ENCODE measurements at regions not wholly inside any gene's neighbourhood (a gene's known extent, or its start where the extent isn't known, plus 50 kb on each side); places are given as distances from the start of the nearest gene placed in this dataset.
"Not testable (repeated sequence)": the region's sequence is repeated elsewhere in the genome, so short reads cannot be mapped to it uniquely, and the experiment has no call there.

GRCh38 chr16:10312784-10313724 is 72.8 kb upstream of the ATF7IP2 start:
- intact Hi-C loops (cut with micrococcal nuclease), result no loop called here

- intact Hi-C loops (cut with micrococcal nuclease), result loop anchor here (1.0 kb wide), 2 partner anchors 195 to 423 kb away; no protein-coding TSS in a partner anchor
Measured at GRCh38 chr16:10314317-10314716, 71.5 kb upstream of the ATF7IP2 start.

GRCh38 chr16:10314811-10315210 is 71.0 kb upstream of the ATF7IP2 start:
- intact Hi-C loops (cut with micrococcal nuclease), result loop anchor here (1.0 kb wide), 2 partner anchors 194 to 422 kb away; no protein-coding TSS in a partner anchor

GRCh38 chr16:10317425-10318001 is 68.3 kb upstream of the ATF7IP2 start:
- intact Hi-C loops (cut with micrococcal nuclease), result no loop called here

GRCh38 chr16:10318798-10319500 is 66.9 kb upstream of the ATF7IP2 start:
- intact Hi-C loops (cut with micrococcal nuclease), result no loop called here

- intact Hi-C loops (cut with micrococcal nuclease), result loop anchor here (5.0 kb wide), 1 partner anchor 561 kb away; no protein-coding TSS in a partner anchor
Measured at GRCh38 chr16:10321407-10322387, 64.2 kb upstream of the ATF7IP2 start.

GRCh38 chr16:10322723-10323527 is 62.9 kb upstream of the ATF7IP2 start:
- intact Hi-C loops (cut with micrococcal nuclease), result loop anchor here (5.0 kb wide), 1 partner anchor 559 kb away; no protein-coding TSS in a partner anchor

GRCh38 chr16:10323528-10323869 is 62.4 kb upstream of the ATF7IP2 start:
- intact Hi-C loops (cut with micrococcal nuclease), result loop anchor here (5.0 kb wide), 1 partner anchor 559 kb away; no protein-coding TSS in a partner anchor

GRCh38 chr16:10324210-10324609 is 61.7 kb upstream of the ATF7IP2 start:
- intact Hi-C loops (cut with micrococcal nuclease), result loop anchor here (5.0 kb wide), 1 partner anchor 558 kb away; no protein-coding TSS in a partner anchor

- intact Hi-C loops (cut with micrococcal nuclease), result no loop called here
Measured at GRCh38 chr16:10325783-10326543, 59.9 kb upstream of the ATF7IP2 start.

- intact Hi-C loops (cut with micrococcal nuclease), result no loop called here
Measured at GRCh38 chr16:10326647-10327046, 59.2 kb upstream of the ATF7IP2 start.

GRCh38 chr16:10328291-10328690 is 57.6 kb upstream of the ATF7IP2 start:
- intact Hi-C loops (cut with micrococcal nuclease), result not testable (repeated sequence)

- intact Hi-C loops (cut with micrococcal nuclease), result no loop called here
Measured at GRCh38 chr16:10332241-10332640, 53.6 kb upstream of the ATF7IP2 start.

- intact Hi-C loops (cut with micrococcal nuclease), result no loop called here
Measured at GRCh38 chr16:10332775-10333174, 53.1 kb upstream of the ATF7IP2 start.

- intact Hi-C loops (cut with micrococcal nuclease), result no loop called here
Measured at GRCh38 chr16:10333321-10334032, 52.4 kb upstream of the ATF7IP2 start.

GRCh38 chr16:10335681-10336080 is 50.2 kb upstream of the ATF7IP2 start:
- intact Hi-C loops (cut with micrococcal nuclease), result no loop called here
